ENCODE measurements at regions not wholly inside any gene's neighbourhood (a gene's known extent, or its start where the extent isn't known, plus 50 kb on each side); places are given as distances from the start of the nearest gene placed in this dataset.

DNA sequence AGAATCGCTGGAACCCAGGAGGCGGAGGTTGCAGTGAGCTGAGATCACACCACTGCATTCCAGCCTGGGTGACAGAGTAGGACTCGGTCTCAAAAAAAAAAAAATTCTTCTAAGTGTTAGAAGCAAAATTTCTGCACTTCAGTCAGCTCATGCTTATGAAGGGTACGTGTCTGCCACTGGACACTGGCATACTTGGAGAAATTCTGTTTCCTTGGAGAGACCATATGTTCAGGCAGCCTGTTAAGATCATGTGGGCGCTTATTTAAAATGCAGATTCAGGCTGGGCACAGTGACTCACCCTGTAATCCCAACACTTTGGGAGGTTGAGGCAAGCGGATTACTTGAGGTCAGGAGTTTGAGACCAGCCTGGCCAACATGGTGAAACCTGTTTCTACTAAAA, 85.6 kb upstream of the IQSEC1 start:
- H3K36me3 ChIP-seq, result no peaks in the 10 kb centered on the region
- intact Hi-C loops (cut with DNase I), result no loop called here
- H3K9me3 ChIP-seq, result peaks cover 0 to 22% (median 15%) of the 10 kb centered on the region in 4 donors
- no peak overlapping the region for H3K27ac ChIP-seq (replicated peaks in 1 of 4)
- no peak for TF ChIP-seq EP300 (IDR thresholded peaks at IDR 0.05)
- no peak for TF ChIP-seq POLR2A (IDR thresholded peaks at IDR 0.05; ENCODE audit: low read depth)
- TF ChIP-seq, protein P1, sequence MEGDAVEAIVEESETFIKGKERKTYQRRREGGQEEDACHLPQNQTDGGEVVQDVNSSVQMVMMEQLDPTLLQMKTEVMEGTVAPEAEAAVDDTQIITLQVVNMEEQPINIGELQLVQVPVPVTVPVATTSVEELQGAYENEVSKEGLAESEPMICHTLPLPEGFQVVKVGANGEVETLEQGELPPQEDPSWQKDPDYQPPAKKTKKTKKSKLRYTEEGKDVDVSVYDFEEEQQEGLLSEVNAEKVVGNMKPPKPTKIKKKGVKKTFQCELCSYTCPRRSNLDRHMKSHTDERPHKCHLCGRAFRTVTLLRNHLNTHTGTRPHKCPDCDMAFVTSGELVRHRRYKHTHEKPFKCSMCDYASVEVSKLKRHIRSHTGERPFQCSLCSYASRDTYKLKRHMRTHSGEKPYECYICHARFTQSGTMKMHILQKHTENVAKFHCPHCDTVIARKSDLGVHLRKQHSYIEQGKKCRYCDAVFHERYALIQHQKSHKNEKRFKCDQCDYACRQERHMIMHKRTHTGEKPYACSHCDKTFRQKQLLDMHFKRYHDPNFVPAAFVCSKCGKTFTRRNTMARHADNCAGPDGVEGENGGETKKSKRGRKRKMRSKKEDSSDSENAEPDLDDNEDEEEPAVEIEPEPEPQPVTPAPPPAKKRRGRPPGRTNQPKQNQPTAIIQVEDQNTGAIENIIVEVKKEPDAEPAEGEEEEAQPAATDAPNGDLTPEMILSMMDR (IDR thresholded peaks at IDR 0.05), result no peak
- no peaks in the 10 kb centered on the region for H3K4me1 ChIP-seq
- WGBS, result 92% methylated on average over 6 of the region's 6 CpGs
- DNase-seq (ENCODE audit: extremely low spot score), result no peak
- H3K27me3 ChIP-seq, result peaks cover 0 to 17% (median 0%) of the 10 kb centered on the region in 4 donors
- H3K4me3 ChIP-seq, result no peak overlapping the region

DNA sequence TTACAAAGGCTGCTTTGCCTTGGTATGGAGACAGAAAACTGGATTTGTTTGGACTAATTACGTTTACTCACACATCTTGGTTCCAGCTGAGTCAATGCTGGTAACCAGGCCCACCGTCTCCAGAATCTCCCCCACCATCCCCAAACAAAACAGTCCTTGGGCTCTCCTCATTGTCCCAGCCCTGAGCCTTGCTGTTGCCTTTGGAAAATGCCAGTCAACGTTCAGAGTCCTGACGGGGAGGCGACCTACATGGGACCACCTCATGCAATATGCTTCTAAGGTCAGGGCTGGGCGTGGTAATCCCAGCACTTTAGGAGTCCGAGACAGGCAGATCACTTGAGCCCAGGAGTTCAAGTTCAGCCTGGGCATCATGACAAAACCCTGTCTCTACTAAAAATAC, 85.2 kb upstream of the IQSEC1 start:
- WGBS, result 71% methylated on average over 5 of the region's 7 CpGs
- TF ChIP-seq POLR2AphosphoS5 (IDR thresholded peaks at IDR 0.05) (no peak), EP300 (IDR thresholded peaks at IDR 0.05) (no peak), POLR2A (IDR thresholded peaks at IDR 0.05; ENCODE audit: low read depth) (no peak)
- TF ChIP-seq, protein P1 (IDR thresholded peaks at IDR 0.05), result no peak
- intact Hi-C loops (cut with DNase I), result no loop called here
- no peak overlapping the region for H3K27ac ChIP-seq (replicated peaks in 1 of 4)
- no peak for DNase-seq (ENCODE audit: extremely low spot score)
- H3K9me3 ChIP-seq, result peaks cover 0 to 22% (median 15%) of the 10 kb centered on the region in 4 donors
- no peaks in the 10 kb centered on the region for H3K36me3 ChIP-seq
- H3K4me3 ChIP-seq, result no peak overlapping the region
- H3K27me3 ChIP-seq, result peaks cover 0 to 21% (median under 1%) of the 10 kb centered on the region in 4 donors
- H3K4me1 ChIP-seq, result no peaks in the 10 kb centered on the region

DNA sequence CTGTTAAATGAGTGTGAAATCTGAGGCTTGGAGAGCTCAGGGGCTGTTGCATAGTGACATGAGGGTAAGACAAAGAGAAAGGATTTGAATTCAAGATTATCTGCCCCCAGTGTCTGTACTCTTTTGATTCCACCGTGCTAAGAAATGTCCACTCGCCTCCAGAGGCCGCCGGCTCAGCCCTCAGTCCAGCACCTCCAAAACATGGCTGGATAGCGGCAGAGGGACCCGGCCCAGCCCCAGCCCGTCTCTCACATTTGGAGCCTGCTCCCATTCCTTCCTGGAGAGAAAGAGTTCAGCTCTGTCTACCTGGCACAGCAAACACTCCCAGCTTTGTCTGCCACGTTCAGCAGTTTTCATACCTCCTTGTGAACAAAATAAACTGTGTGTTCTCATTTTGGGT, 84.8 kb upstream of the IQSEC1 start:
- Histone ChIP-seq H3K9me3 (peaks cover 0 to 22% (median 15%) of the 10 kb centered on the region in 4 donors), H3K27ac (replicated peaks in 1 of 4) (no peak overlapping the region), H3K27me3 (peaks cover 0 to 21% (median 2%) of the 10 kb centered on the region in 4 donors), H3K4me1 (no peaks in the 10 kb centered on the region), H3K4me3 (no peak overlapping the region), H3K36me3 (no peaks in the 10 kb centered on the region)
- 84% methylated on average over 6 of the region's 8 CpGs for WGBS
- TF ChIP-seq, protein P1 (IDR thresholded peaks at IDR 0.05), result no peak
- intact Hi-C loops (cut with DNase I), result no loop called here
- no peak for DNase-seq (ENCODE audit: extremely low spot score)

DNA sequence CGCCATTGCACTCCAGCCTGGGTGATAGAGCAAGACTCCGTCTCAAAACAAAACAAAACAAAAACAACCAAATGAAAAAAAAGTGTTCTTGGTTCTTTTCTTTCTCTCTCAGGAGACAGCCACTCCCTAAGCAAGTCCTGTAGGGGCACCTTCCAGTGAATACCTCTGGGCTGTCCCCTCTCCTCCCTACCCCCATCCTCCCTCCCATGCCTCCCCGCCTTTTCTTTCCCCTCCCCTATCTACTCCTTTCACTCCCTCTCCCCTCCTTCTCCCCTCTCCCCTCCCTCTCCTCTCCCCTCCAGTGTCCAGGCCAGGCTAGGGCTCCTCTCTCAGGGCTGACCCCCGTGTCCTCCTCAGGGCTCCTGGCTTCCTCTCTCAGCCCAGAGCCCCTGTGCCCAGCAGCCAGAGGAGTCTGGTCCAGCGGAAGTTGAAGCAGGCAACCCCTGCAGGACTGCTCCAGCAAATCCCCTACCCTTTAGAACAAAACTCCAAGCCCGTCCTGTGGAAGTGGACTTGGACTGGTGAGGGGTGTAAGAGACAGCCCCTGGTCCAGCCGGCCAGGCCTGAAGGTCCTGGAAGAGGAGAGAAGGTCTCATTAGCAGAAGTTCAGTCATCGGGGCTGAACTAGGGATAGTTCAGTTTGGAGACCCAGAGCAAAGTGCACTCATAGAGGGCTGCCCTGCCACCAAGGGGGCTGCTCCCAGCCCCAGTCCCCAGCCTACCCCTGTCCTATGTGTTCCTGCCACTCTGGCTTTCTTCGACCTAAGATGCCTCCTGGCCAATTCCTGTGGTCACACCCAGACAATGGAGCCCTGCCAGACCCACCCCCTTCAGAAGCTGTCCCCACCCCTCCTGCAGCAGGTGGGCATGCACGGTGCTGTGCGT, 79.8 kb upstream of the IQSEC1 start:
- no peak overlapping the region for H3K4me3 ChIP-seq
- peaks cover 0 to 22% (median 15%) of the 10 kb centered on the region in 4 donors for H3K9me3 ChIP-seq
- peaks cover 0 to 30% (median 2%) of the 10 kb centered on the region in 4 donors for H3K27me3 ChIP-seq
- TF ChIP-seq POLR2AphosphoS5 (IDR thresholded peaks at IDR 0.05) (no peak), POLR2A (IDR thresholded peaks at IDR 0.05; ENCODE audit: low read depth) (no peak), EP300 (IDR thresholded peaks at IDR 0.05) (no peak)
- TF ChIP-seq, protein P1 (IDR thresholded peaks at IDR 0.05), result no peak
- H3K4me1 ChIP-seq, result peaks cover 0 to 9% (median 4%) of the 10 kb centered on the region in 4 donors
- no peak for DNase-seq (ENCODE audit: extremely low spot score)
- 60% methylated on average over 8 of the region's 11 CpGs for WGBS
- no peaks in the 10 kb centered on the region for H3K36me3 ChIP-seq
- no peak overlapping the region for H3K27ac ChIP-seq (replicated peaks in 1 of 4)
- intact Hi-C loops (cut with DNase I), result no loop called here
